Ishikawa (cell line): ENCODE measurements at regions not wholly inside any gene's neighbourhood (a gene's known extent, or its start where the extent isn't known, plus 50 kb on each side); places are given as distances from the start of the nearest gene placed in this dataset.

Source experiments
- CEBPB ChIP-seq: IDR thresholded peaks from 2 replicates; pipeline ENCODE4 v1.6.1; 2012
- EP300 ChIP-seq: IDR thresholded peaks from 2 replicates; pipeline ENCODE4 v1.6.1; 2012; ENCODE audit warnings: borderline replicate concordance
- FOXM1 ChIP-seq: IDR thresholded peaks from 2 replicates; pipeline ENCODE4 v1.6.1; 2012; ENCODE audit warnings: low read depth, borderline replicate concordance
- MAX ChIP-seq: IDR thresholded peaks from 2 replicates; pipeline ENCODE4 v1.6.1; 2012
- NFIC ChIP-seq: IDR thresholded peaks from 2 replicates; pipeline ENCODE4 v1.6.1; 2012
- RAD21 ChIP-seq: IDR thresholded peaks from 2 replicates; pipeline ENCODE4 v1.6.1; 2012; ENCODE audit warnings: low read depth
- REST ChIP-seq: IDR thresholded peaks from 2 replicates; pipeline ENCODE4 v1.6.1; 2012; ENCODE audit warnings: low read depth, mild to moderate bottlenecking
- TAF1 ChIP-seq: IDR thresholded peaks from 2 replicates; pipeline ENCODE4 v1.6.1; 2012; ENCODE audit warnings: low read depth, mild to moderate bottlenecking
- TCF12 ChIP-seq: IDR thresholded peaks from 2 replicates; pipeline ENCODE4 v1.6.1; 2012; ENCODE audit warnings: low read depth
- YY1 ChIP-seq: IDR thresholded peaks from 2 replicates; pipeline ENCODE4 v1.6.1; 2012; ENCODE audit warnings: low read depth
- ZBTB7A ChIP-seq: IDR thresholded peaks from 2 replicates; pipeline ENCODE4 v1.6.1; 2012; ENCODE audit warnings: low read depth

- TF ChIP-seq YY1 (no peak), RAD21 (no peak), NFIC (no peak), EP300 (no peak), TAF1 (no peak), REST (no peak), TCF12 (no peak), MAX (no peak), FOXM1 (no peak), CEBPB (no peak; the same call in 1 of the 2 replicates), ZBTB7A (no peak)
Observed at GRCh38 chr10:63829020-63829419, 307.8 kb downstream of the REEP3 start.
